Activated T-cell treated with anti-CD3 and anti-CD28 coated beads for 1 hour (primary cell): ENCODE measurements at regions not wholly inside any gene's neighbourhood (a gene's known extent, or its start where the extent isn't known, plus 50 kb on each side); places are given as distances from the start of the nearest gene placed in this dataset.
A peak's percentile ranks its signal among the peaks of the same experiment; 100 is the strongest.

ENCODE experiments used
- DNase-seq: peaks from one replicate; pipeline ENCODE4 v3.0.0-alpha.2; 2020; ENCODE audit warnings: low read depth

- no peak for DNase-seq
These were observed 194.8 kb upstream of the PRSS16 start for GRCh38 chr6:27052731-27053082.

- DNase-seq = no peak
These were observed 193.8 kb upstream of the PRSS16 start for GRCh38 chr6:27053738-27054137.

- no peak for DNase-seq
These were observed 190.9 kb upstream of the PRSS16 start for GRCh38 chr6:27056615-27057014.

GRCh38 chr6:27059621-27060425 is 187.7 kb upstream of the PRSS16 start:
- DNase-seq = no peak

GRCh38 chr6:27061235-27061993 is 186.1 kb upstream of the PRSS16 start:
- DNase-seq = no peak

GRCh38 chr6:27062755-27063154 is 184.7 kb upstream of the PRSS16 start:
- no peak for DNase-seq

GRCh38 chr6:27065183-27065582 is 182.3 kb upstream of the PRSS16 start:
- no peak for DNase-seq

- no peak for DNase-seq
These were observed 181.1 kb upstream of the PRSS16 start for GRCh38 chr6:27066381-27066780.

GRCh38 chr6:27066802-27067201 is 180.7 kb upstream of the PRSS16 start:
- DNase-seq = no peak

- no peak for DNase-seq
These were observed 174.1 kb upstream of the PRSS16 start for GRCh38 chr6:27073441-27073840.

GRCh38 chr6:27076116-27076515 is 171.4 kb upstream of the PRSS16 start:
- no peak for DNase-seq

- peak; percentile 4 for DNase-seq
These were observed 168.7 kb upstream of the PRSS16 start for GRCh38 chr6:27078734-27079357.

GRCh38 chr6:27081188-27081587 is 166.3 kb upstream of the PRSS16 start:
- DNase-seq = no peak

GRCh38 chr6:27081931-27082330 is 165.6 kb upstream of the PRSS16 start:
- no peak for DNase-seq

GRCh38 chr6:27088068-27088467 is 159.4 kb upstream of the PRSS16 start:
- no peak for DNase-seq

- DNase-seq = no peak
These were observed 155.7 kb upstream of the PRSS16 start for GRCh38 chr6:27091661-27092315.

GRCh38 chr6:27092316-27092692 is 155.2 kb upstream of the PRSS16 start:
- DNase-seq = no peak

- no peak for DNase-seq
These were observed 151.6 kb upstream of the PRSS16 start for GRCh38 chr6:27095914-27096313.

GRCh38 chr6:27096834-27097511 is 150.5 kb upstream of the PRSS16 start:
- peak; percentile 6 for DNase-seq

- DNase-seq = no peak
These were observed 148.5 kb upstream of the PRSS16 start for GRCh38 chr6:27098956-27099355.

GRCh38 chr6:27100921-27101320 is 146.6 kb upstream of the PRSS16 start:
- DNase-seq = no peak

GRCh38 chr6:27101824-27102223 is 145.7 kb upstream of the PRSS16 start:
- no peak for DNase-seq
